HepG2 (cell line): ENCODE measurements at regions not wholly inside any gene's neighbourhood (a gene's known extent, or its start where the extent isn't known, plus 50 kb on each side); places are given as distances from the start of the nearest gene placed in this dataset.

ENCODE experiments used
- ATF3 ChIP-seq: sonication (generic); formaldehyde crosslinking; IDR thresholded peaks from 2 replicates; pipeline ENCODE4 v1.4.0; 2020; ENCODE audit warnings: missing genetic modification reagents
- CBX2 ChIP-seq, 2 experiments: fragments of 200-600 bp in 1 of 2; sonication (generic); formaldehyde crosslinking in 1 of 2; IDR thresholded peaks; 2 replicates each; pipeline versions ENCODE4 v1.7.0 to v1.8.1; 2018 to 2022; ENCODE audit warnings: low read depth in 2 of 2, low read length in 1 of 2, mild to moderate bottlenecking in 1 of 2, missing genetic modification reagents in 1 of 2
- EED ChIP-seq: sonication (generic); formaldehyde crosslinking; IDR thresholded peaks from 2 replicates; pipeline ENCODE4 v1.5.0; 2020; ENCODE audit warnings: mild to moderate bottlenecking, missing genetic modification reagents
- HCFC1 ChIP-seq: fragments of 150-350 bp; IDR thresholded peaks from 2 replicates; pipeline ENCODE4 v1.6.1; 2014; ENCODE audit warnings: low read depth, low read length
- HINFP ChIP-seq: sonication (generic); formaldehyde crosslinking; IDR thresholded peaks from 2 replicates; pipeline ENCODE4 v1.4.0; 2020; ENCODE audit warnings: low read depth, mild to moderate bottlenecking, missing genetic modification reagents
- PHB2 ChIP-seq: fragments of 450-650 bp; IDR thresholded peaks from 2 replicates; pipeline ENCODE4 v1.6.1; 2018; ENCODE audit not compliant: partially characterized antibody
- PHF21A ChIP-seq: sonication (generic); formaldehyde crosslinking; IDR thresholded peaks from 2 replicates; pipeline ENCODE4 v1.5.0; 2020; ENCODE audit warnings: mild to moderate bottlenecking, missing genetic modification reagents
- PHF8 ChIP-seq: sonication (generic); formaldehyde crosslinking; IDR thresholded peaks from 2 replicates; pipeline ENCODE4 v1.5.0; 2020; ENCODE audit warnings: missing genetic modification reagents
- REST ChIP-seq, 2 experiments: IDR thresholded peaks; 2 replicates each; pipeline ENCODE4 v1.6.1; 2011 to 2012; ENCODE audit warnings: low read length in 2 of 2, borderline replicate concordance in 1 of 2, low read depth in 1 of 2, mild to moderate bottlenecking in 1 of 2, moderate library complexity in 1 of 2
- TAF1 ChIP-seq: sonication (generic); formaldehyde crosslinking; IDR thresholded peaks from 2 replicates; pipeline ENCODE4 v1.4.0; 2020; ENCODE audit warnings: missing genetic modification reagents
- ZNF615 ChIP-seq: sonication (generic); formaldehyde crosslinking; IDR thresholded peaks from 2 replicates; pipeline ENCODE4 v1.5.0; 2020; ENCODE audit warnings: mild to moderate bottlenecking, missing genetic modification reagents, borderline replicate concordance
- TF ChIP-seq, protein P1 (sequence below): IDR thresholded peaks from 2 replicates; pipeline ENCODE4 v1.6.1; 2016; ENCODE audit warnings: low read depth, missing genetic modification reagents, missing compliant biosample characterization

DNA sequence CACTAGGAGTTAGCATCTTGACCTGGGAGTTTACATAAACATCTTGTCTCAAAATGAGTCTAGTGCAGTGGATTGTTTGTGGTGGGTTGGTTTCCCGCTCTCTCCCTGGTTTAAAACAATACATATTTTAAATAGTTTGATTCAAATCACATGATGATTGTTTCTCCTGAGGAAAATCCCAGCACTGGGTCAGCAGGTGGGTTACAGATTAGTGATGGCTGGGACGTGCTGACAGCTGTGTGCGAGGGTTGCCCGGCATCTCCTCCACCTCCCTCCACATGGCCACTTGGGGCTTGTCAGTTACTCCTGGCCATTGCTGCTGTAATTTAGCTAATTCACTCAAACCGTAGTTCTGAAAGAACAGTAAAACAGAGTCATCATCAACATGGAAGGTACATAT, 306.4 kb upstream of the CITED2 start:
- TF ChIP-seq PHF21A = no peak
- no peak for TF ChIP-seq EED (CRISPR knock-in tag)
- TF ChIP-seq ATF3 (CRISPR knock-in tag) = no peak
- TF ChIP-seq ZNF615 (CRISPR knock-in tag) = no peak
- TF ChIP-seq HCFC1 = no peak
- TF ChIP-seq REST (IDR thresholded peaks at IDR 0.05; ENCODE audit: borderline replicate concordance in 1 of 2, low read depth in 1 of 2, low read length in 2 of 2) = no peak
- no peak for TF ChIP-seq TAF1 (CRISPR knock-in tag)
- TF ChIP-seq PHF8 = no peak
- TF ChIP-seq PHB2 = no peak
- TF ChIP-seq HINFP (CRISPR knock-in tag) = no peak
- TF ChIP-seq, protein P1, sequence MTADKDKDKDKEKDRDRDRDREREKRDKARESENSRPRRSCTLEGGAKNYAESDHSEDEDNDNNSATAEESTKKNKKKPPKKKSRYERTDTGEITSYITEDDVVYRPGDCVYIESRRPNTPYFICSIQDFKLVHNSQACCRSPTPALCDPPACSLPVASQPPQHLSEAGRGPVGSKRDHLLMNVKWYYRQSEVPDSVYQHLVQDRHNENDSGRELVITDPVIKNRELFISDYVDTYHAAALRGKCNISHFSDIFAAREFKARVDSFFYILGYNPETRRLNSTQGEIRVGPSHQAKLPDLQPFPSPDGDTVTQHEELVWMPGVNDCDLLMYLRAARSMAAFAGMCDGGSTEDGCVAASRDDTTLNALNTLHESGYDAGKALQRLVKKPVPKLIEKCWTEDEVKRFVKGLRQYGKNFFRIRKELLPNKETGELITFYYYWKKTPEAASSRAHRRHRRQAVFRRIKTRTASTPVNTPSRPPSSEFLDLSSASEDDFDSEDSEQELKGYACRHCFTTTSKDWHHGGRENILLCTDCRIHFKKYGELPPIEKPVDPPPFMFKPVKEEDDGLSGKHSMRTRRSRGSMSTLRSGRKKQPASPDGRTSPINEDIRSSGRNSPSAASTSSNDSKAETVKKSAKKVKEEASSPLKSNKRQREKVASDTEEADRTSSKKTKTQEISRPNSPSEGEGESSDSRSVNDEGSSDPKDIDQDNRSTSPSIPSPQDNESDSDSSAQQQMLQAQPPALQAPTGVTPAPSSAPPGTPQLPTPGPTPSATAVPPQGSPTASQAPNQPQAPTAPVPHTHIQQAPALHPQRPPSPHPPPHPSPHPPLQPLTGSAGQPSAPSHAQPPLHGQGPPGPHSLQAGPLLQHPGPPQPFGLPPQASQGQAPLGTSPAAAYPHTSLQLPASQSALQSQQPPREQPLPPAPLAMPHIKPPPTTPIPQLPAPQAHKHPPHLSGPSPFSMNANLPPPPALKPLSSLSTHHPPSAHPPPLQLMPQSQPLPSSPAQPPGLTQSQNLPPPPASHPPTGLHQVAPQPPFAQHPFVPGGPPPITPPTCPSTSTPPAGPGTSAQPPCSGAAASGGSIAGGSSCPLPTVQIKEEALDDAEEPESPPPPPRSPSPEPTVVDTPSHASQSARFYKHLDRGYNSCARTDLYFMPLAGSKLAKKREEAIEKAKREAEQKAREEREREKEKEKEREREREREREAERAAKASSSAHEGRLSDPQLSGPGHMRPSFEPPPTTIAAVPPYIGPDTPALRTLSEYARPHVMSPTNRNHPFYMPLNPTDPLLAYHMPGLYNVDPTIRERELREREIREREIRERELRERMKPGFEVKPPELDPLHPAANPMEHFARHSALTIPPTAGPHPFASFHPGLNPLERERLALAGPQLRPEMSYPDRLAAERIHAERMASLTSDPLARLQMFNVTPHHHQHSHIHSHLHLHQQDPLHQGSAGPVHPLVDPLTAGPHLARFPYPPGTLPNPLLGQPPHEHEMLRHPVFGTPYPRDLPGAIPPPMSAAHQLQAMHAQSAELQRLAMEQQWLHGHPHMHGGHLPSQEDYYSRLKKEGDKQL = no peak
- TF ChIP-seq CBX2 (IDR thresholded peaks at IDR 0.05; ENCODE audit: low read depth, low read length) = no peak
- no peak for TF ChIP-seq CBX2 (CRISPR knock-in tag; IDR thresholded peaks at IDR 0.05; ENCODE audit: low read depth)
